GM12878 (cell line): ENCODE measurements at regions not wholly inside any gene's neighbourhood (a gene's known extent, or its start where the extent isn't known, plus 50 kb on each side); places are given as distances from the start of the nearest gene placed in this dataset.

Experiments
- ATF3 ChIP-seq: IDR thresholded peaks from 2 replicates; pipeline ENCODE4 v1.6.1; 2011; ENCODE audit warnings: low read depth, mild to moderate bottlenecking, low read length, moderate library complexity, borderline replicate concordance; ENCODE audit errors: extremely low read depth
- CTCF ChIP-seq, 3 experiments: IDR thresholded peaks in 2 of 3; conservative IDR thresholded peaks in 1 of 3; 2 replicates each; pipeline ENCODE4 v1.5.1; 2011; ENCODE audit warnings: low read depth in 3 of 3, low read length in 3 of 3, mild to moderate bottlenecking in 3 of 3, control low read depth in 2 of 3, moderate library complexity in 2 of 3, inconsistent platforms in 1 of 3, mixed read lengths in 1 of 3; ENCODE audit not compliant: control insufficient read depth in 2 of 3, insufficient read depth in 1 of 3; ENCODE audit errors: extremely low read depth in 1 of 3
- E2F8 ChIP-seq: fragments of 450-650 bp; IDR thresholded peaks from 2 replicates; pipeline ENCODE4 v1.6.1; 2018; ENCODE audit warnings: mild to moderate bottlenecking, low read depth, moderate library complexity; ENCODE audit not compliant: partially characterized antibody
- HDAC2 ChIP-seq: fragments of 200-600 bp; sonication (generic); IDR thresholded peaks from 2 replicates; pipeline ENCODE4 v1.6.1; 2017
- POLR2A ChIP-seq: IDR thresholded peaks from 2 replicates; pipeline ENCODE4 v1.6.1; 2011; ENCODE audit warnings: low read depth, mild to moderate bottlenecking, low read length
- SRF ChIP-seq, 2 experiments: IDR thresholded peaks; 2 replicates each; pipeline ENCODE4 v1.6.1; 2011; ENCODE audit warnings: low read depth in 2 of 2, low read length in 2 of 2, mild to moderate bottlenecking in 1 of 2, moderate library complexity in 1 of 2
- ZNF24 ChIP-seq: fragments of 450-650 bp; IDR thresholded peaks from 2 replicates; pipeline ENCODE4 v1.6.1; 2017; ENCODE audit warnings: antibody characterized with exemption, mild to moderate bottlenecking

- TF ChIP-seq POLR2A (no peak), ATF3 (no peak), E2F8 (no peak), HDAC2 (no peak), CTCF (IDR thresholded peaks at IDR 0.05 in 2 of 3, conservative IDR thresholded peaks at IDR 0.05 in 1 of 3; ENCODE audit: control insufficient read depth in 2 of 3, extremely low read depth in 1 of 3, insufficient read depth in 1 of 3, low read depth in 3 of 3, low read length in 3 of 3) (no peak), ZNF24 (no peak), SRF (IDR thresholded peaks at IDR 0.05; ENCODE audit: low read depth in 2 of 2, low read length in 2 of 2) (no peak)
These were observed 111.9 kb upstream of the EDNRA start for GRCh38 chr4:147368948-147369347.
